Retinal pigment epithelial cell (primary cell): ENCODE measurements at regions not wholly inside any gene's neighbourhood (a gene's known extent, or its start where the extent isn't known, plus 50 kb on each side); places are given as distances from the start of the nearest gene placed in this dataset.

Experiments
- DNase-seq: peaks from one replicate; pipeline ENCODE4 v3.0.0-alpha.2; 2010; ENCODE audit warnings: low read depth
- H3K4me3 ChIP-seq: 2 replicates; pipeline ENCODE4 v1.5.1; 2011; ENCODE audit warnings: mild to moderate bottlenecking, low read length, control low read depth, moderate library complexity
- CTCF ChIP-seq: conservative IDR thresholded peaks from 2 replicates; pipeline ENCODE4 v1.5.1; 2011; ENCODE audit warnings: low read depth, low read length, control low read depth, inconsistent platforms

DNA sequence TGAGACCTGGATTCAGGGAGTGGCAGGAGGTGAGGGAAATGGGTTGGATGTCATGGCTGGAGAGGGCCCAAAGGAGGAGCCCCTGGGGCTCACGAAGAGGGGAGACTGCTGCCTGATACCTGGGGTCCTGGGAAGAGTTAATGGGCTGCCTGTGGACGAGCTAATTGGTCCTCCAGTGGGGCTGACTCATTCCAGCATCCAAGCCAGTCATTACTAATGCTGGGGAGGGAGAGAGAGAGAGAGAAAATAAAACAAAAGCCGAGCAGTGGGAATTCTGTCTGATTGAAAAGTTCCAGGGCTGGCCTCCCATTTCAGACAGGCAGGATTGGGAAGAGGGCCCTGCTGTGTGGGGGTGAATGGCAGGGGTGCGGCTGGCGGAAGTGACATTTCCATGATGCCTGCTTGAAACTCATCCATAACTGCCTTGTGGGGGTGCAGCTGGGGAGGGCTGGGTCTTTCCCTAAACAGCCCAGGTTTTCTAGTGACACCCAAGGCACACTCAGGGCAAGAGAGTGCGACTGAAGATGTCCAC, 297.8 kb downstream of the RPS24 start:
- no peak for DNase-seq
- no peak for TF ChIP-seq CTCF

GRCh38 chr10:78332012-78332411, 298.3 kb downstream of the RPS24 start:
- H3K4me3 ChIP-seq, result no peak overlapping the region
- no peak for TF ChIP-seq CTCF
- DNase-seq, result no peak

More for the DNA sequence above, 297.8 kb downstream of the RPS24 start:
- no peak overlapping the region for H3K4me3 ChIP-seq

DNA sequence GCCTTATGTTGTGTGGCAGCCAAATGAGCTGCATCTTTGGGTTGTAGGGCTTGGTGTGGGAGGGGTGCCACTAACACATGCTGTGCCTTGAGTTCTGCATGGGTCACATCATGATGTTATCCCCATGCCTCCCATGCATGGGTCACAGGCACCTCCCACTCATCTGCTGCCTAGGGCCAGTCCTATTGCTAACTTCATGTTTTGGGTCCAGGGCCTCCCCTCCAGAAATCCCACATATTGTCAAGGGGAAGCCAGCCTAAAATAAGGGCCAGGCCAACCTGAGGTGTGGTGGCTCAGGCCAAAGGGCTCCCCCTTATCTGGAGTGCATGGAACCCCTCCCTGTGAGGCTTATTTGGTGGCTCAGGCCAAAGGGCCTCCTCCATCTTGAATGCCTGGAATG, 299.0 kb downstream of the RPS24 start:
- DNase-seq, result no peak
- no peak overlapping the region for H3K4me3 ChIP-seq
- no peak for TF ChIP-seq CTCF

GRCh38 chr10:78333362-78334143, 299.9 kb downstream of the RPS24 start:
- no peak overlapping the region for H3K4me3 ChIP-seq
- TF ChIP-seq CTCF, result no peak
- DNase-seq, result no peak

DNA sequence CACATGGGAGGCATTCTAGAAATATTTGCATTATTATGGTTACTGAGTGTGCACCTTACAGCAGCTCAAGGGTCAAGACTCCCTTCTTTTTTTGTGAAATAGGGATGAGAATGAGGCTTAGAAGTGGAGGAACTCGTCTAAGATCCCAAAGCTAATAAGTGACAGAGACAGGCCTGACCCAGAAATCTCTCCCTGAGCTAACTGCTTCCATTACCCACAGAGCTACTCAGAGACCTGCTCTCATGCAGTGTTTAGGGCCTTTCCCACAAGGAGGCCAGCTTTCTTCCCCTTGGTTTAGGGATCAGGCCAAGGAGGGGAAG, 301.7 kb downstream of the RPS24 start:
- DNase-seq, result no peak
- H3K4me3 ChIP-seq, result no peak overlapping the region
- TF ChIP-seq CTCF, result no peak

DNA sequence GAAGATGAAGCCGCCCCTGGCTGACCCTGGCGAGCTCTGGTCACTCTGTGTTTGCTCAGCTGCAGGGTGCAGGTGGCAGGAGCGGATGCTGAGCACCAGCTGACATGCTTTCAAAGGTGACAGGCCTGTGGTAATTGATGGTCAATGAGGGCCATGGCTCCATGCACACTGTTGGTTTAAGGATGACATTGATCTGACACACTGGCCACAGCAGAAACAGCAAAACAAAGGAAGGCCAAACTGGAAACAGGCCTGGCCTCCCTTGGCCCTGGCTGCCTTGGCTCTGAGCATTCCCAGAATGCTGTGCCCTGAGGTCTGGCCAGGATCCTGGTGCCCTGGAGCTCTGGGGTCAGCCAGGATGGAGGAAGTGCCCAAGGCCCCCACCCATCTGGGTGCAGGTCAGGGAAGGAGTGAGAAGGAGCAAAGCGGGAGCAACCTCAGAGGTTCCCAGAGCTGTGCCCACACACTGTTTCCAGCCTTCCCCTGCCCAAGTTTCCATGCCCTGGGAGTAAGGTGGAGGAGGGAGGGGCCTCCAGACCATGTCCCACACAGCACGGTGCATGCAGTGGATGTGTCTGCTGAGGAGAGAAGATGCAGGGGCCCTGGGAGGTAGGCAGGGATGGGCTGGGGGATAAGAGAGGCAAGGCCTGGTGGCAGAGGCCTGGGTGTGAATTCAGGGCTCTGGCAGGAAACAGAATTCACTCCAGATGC, 302.2 kb downstream of the RPS24 start:
- DNase-seq, result no peak
- no peak for TF ChIP-seq CTCF
- H3K4me3 ChIP-seq, result no peak overlapping the region

GRCh38 chr10:78336402-78336791, 302.7 kb downstream of the RPS24 start:
- H3K4me3 ChIP-seq, result no peak overlapping the region
- no peak for TF ChIP-seq CTCF
- DNase-seq, result no peak
